HUES64 (cell line): ENCODE measurements at regions not wholly inside any gene's neighbourhood (a gene's known extent, or its start where the extent isn't known, plus 50 kb on each side); places are given as distances from the start of the nearest gene placed in this dataset.
"Not testable (repeated sequence)": the region's sequence is repeated elsewhere in the genome, so short reads cannot be mapped to it uniquely, and the experiment has no call there.

Source experiments
- H3K27ac ChIP-seq: 2 replicates; pipeline ENCODE4 v1.7.0; 2013; ENCODE audit warnings: low read depth, low read length, inconsistent platforms
- H3K27me3 ChIP-seq: 2 replicates; pipeline ENCODE4 v1.6.1; 2013; ENCODE audit warnings: mild to moderate bottlenecking, low read length; ENCODE audit not compliant: insufficient read depth
- H3K36me3 ChIP-seq: 2 replicates; pipeline ENCODE4 v1.6.1; 2013; ENCODE audit warnings: mild to moderate bottlenecking, low read length; ENCODE audit not compliant: insufficient read depth
- H3K4me1 ChIP-seq: 2 replicates; pipeline ENCODE4 v1.6.1; 2013; ENCODE audit warnings: mild to moderate bottlenecking, low read length, moderate library complexity; ENCODE audit not compliant: insufficient read depth
- H3K4me3 ChIP-seq: 2 replicates; pipeline ENCODE4 v1.5.1; 2013; ENCODE audit warnings: mild to moderate bottlenecking, low read length, moderate library complexity
- H3K9ac ChIP-seq: 2 replicates; pipeline ENCODE4 v1.6.1; 2013; ENCODE audit warnings: mild to moderate bottlenecking, low read depth, low read length
- H3K9me3 ChIP-seq: 2 replicates; pipeline ENCODE4 v1.6.1; 2013; ENCODE audit warnings: low read depth, low read length; ENCODE audit not compliant: insufficient read depth
- WGBS: fragments of 150-250, 120-280 bp; methylation state at CpG from one replicate; pipeline ENCODE4 v1.1.7; 2013; ENCODE audit warnings: missing lambda C conversion rate; 5-methylcytosine and 5-hydroxymethylcytosine counted together

GRCh38 chr3:192061426-192061825, 600.5 kb downstream of the PYDC2 start:
- Histone ChIP-seq H3K4me1 (peaks cover 31% of the 10 kb centered on the region; the same call in 1 of the 2 replicates), H3K27ac (no peak overlapping the region), H3K9ac (no peak overlapping the region), H3K27me3 (no peaks in the 10 kb centered on the region), H3K9me3 (no peaks in the 10 kb centered on the region), H3K4me3 (no peak overlapping the region), H3K36me3 (no peaks in the 10 kb centered on the region)
- 95% methylated on average over 2 of the region's 2 CpGs for whole genome bisulfite sequencing

GRCh38 chr3:192062186-192062585, 601.2 kb downstream of the PYDC2 start:
- no peaks in the 10 kb centered on the region for H3K9me3 ChIP-seq

GRCh38 chr3:192063570-192063969, 602.6 kb downstream of the PYDC2 start:
- Histone ChIP-seq H3K9me3 (no peaks in the 10 kb centered on the region), H3K4me1 (peaks cover 29% of the 10 kb centered on the region; the same call in 1 of the 2 replicates), H3K27ac (no peak overlapping the region), H3K9ac (no peak overlapping the region), H3K4me3 (no peak overlapping the region), H3K36me3 (no peaks in the 10 kb centered on the region), H3K27me3 (no peaks in the 10 kb centered on the region)
- WGBS: 68% methylated on average over 16 of the region's 16 CpGs

More at GRCh38 chr3:192062186-192062585, 601.2 kb downstream of the PYDC2 start:
- H3K36me3 ChIP-seq: no peaks in the 10 kb centered on the region
- no peak overlapping the region for H3K4me3 ChIP-seq
- WGBS: 87% methylated on average over 3 of the region's 3 CpGs
- no peak overlapping the region for H3K9ac ChIP-seq
- peaks cover 29% of the 10 kb centered on the region; the same call in 1 of the 2 replicates for H3K4me1 ChIP-seq
- no peaks in the 10 kb centered on the region for H3K27me3 ChIP-seq
- H3K27ac ChIP-seq: no peak overlapping the region

- Histone ChIP-seq H3K4me1 (peaks cover 26% of the 10 kb centered on the region; the same call in 1 of the 2 replicates), H3K9me3 (no peaks in the 10 kb centered on the region), H3K27ac (no peak overlapping the region), H3K4me3 (no peak overlapping the region), H3K36me3 (no peaks in the 10 kb centered on the region), H3K27me3 (no peaks in the 10 kb centered on the region), H3K9ac (no peak overlapping the region)
- 90% methylated on average over 1 of the region's 1 CpG for WGBS
Measured at GRCh38 chr3:192064959-192065358, 604.0 kb downstream of the PYDC2 start.

GRCh38 chr3:192066253-192066652, 605.3 kb downstream of the PYDC2 start:
- not testable (repeated sequence) for H3K9me3 ChIP-seq, H3K27ac ChIP-seq, H3K9ac ChIP-seq, H3K27me3 ChIP-seq, H3K4me3 ChIP-seq, H3K36me3 ChIP-seq
- 97% methylated on average over 14 of the region's 14 CpGs for WGBS
- H3K4me1 ChIP-seq: peaks cover 15% of the 10 kb centered on the region; the same call in 1 of the 2 replicates

- Histone ChIP-seq H3K4me1 (peaks cover 13% of the 10 kb centered on the region; the same call in 1 of the 2 replicates), H3K4me3 (no peak overlapping the region), H3K9ac (no peak overlapping the region), H3K9me3 (no peaks in the 10 kb centered on the region), H3K27me3 (no peaks in the 10 kb centered on the region), H3K36me3 (no peaks in the 10 kb centered on the region), H3K27ac (no peak overlapping the region)
- WGBS: 88% methylated on average over 3 of the region's 3 CpGs
Measured at GRCh38 chr3:192068464-192069254, 607.7 kb downstream of the PYDC2 start.

GRCh38 chr3:192077795-192078497, 617.0 kb downstream of the PYDC2 start:
- no peaks in the 10 kb centered on the region for H3K9me3 ChIP-seq
- H3K4me1 ChIP-seq: peaks cover 31% of the 10 kb centered on the region
- no peak overlapping the region for H3K9ac ChIP-seq
- no peak overlapping the region for H3K4me3 ChIP-seq
- 97% methylated on average over 3 of the region's 5 CpGs for WGBS
- no peak overlapping the region for H3K27ac ChIP-seq
- H3K36me3 ChIP-seq: no peaks in the 10 kb centered on the region
- no peaks in the 10 kb centered on the region for H3K27me3 ChIP-seq

- H3K9ac ChIP-seq: no peak overlapping the region
- 82% methylated on average over 1 of the region's 1 CpG for WGBS
- H3K27ac ChIP-seq: no peak overlapping the region
- H3K4me3 ChIP-seq: no peak overlapping the region
- H3K36me3 ChIP-seq: no peaks in the 10 kb centered on the region
- H3K4me1 ChIP-seq: peaks cover 31% of the 10 kb centered on the region
- H3K9me3 ChIP-seq: no peaks in the 10 kb centered on the region
- no peaks in the 10 kb centered on the region for H3K27me3 ChIP-seq
Measured at GRCh38 chr3:192079098-192079497, 618.1 kb downstream of the PYDC2 start.

- H3K4me3 ChIP-seq: no peak overlapping the region
- WGBS: 86% methylated on average over 1 of the region's 1 CpG
- no peaks in the 10 kb centered on the region for H3K27me3 ChIP-seq
- H3K27ac ChIP-seq: no peak overlapping the region
- no peaks in the 10 kb centered on the region for H3K9me3 ChIP-seq
- H3K9ac ChIP-seq: no peak overlapping the region
- peaks cover 31% of the 10 kb centered on the region for H3K4me1 ChIP-seq
- H3K36me3 ChIP-seq: no peaks in the 10 kb centered on the region
Measured at GRCh38 chr3:192080336-192080735, 619.4 kb downstream of the PYDC2 start.

- Histone ChIP-seq H3K27me3 (no peaks in the 10 kb centered on the region), H3K27ac (no peak overlapping the region), H3K4me1 (peaks cover 25% of the 10 kb centered on the region), H3K36me3 (no peaks in the 10 kb centered on the region), H3K4me3 (no peak overlapping the region), H3K9ac (no peak overlapping the region), H3K9me3 (no peaks in the 10 kb centered on the region)
- WGBS: 82% methylated on average over 5 of the region's 5 CpGs
Measured at GRCh38 chr3:192082730-192083660, 622.0 kb downstream of the PYDC2 start.
